ENCODE measurements at regions not wholly inside any gene's neighbourhood (a gene's known extent, or its start where the extent isn't known, plus 50 kb on each side); places are given as distances from the start of the nearest gene placed in this dataset.
"Not testable (repeated sequence)": the region's sequence is repeated elsewhere in the genome, so short reads cannot be mapped to it uniquely, and the experiment has no call there.

DNA sequence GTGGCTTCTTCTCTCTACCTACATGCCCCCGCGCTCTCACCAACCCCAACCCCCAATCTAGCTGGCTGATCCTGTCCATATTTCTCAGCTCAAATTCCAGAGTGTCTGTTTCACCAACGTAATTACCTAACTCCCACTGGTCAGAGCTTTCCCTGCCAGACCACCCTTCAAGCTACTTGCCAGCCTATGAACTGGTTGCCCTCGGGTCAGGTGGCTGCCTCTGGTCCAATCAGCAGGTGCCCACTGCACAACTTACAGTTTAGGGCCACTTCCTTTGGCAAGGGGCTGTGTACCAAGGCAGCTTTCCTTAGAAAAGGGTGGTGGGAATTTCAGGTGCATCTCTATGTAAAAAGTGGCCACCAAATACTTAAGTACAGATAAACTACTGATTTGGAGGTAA lies 92.2 kb upstream of the SLC30A5 start:
- no peak overlapping the region for H3K27ac ChIP-seq
- H3K27me3 ChIP-seq = no peaks in the 10 kb centered on the region
- no peaks in the 10 kb centered on the region for H3K9me3 ChIP-seq
- no peak overlapping the region for H3K9ac ChIP-seq
- no peaks in the 10 kb centered on the region for H4K20me1 ChIP-seq
- no peak overlapping the region for H3K4me2 ChIP-seq
- H3K4me3 ChIP-seq = no peak overlapping the region
- H3K4me1 ChIP-seq = no peaks in the 10 kb centered on the region
- H3K36me3 ChIP-seq = no peaks in the 10 kb centered on the region
- TF ChIP-seq Cebpa-rat (IDR thresholded peaks at IDR 0.05) = no peak

DNA sequence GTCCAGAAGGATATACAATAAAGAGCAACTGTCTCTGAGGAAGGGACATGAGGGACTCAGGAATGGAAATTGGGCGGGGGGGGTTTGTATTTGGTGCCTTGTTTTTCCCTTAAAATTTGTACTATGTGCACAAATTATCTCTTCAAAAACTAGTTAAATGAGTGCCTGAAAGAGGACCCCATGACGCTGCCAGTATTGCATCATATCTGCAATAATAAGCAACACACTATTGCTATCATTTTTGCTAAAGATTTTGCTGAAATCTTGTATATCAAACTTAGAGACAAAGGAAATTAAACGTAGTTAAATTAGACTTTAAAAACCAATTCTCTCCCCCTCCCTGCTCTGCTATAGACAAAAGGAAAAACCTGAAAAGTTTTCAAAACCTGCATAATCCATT lies 89.7 kb upstream of the SLC30A5 start:
- Histone ChIP-seq H3K4me2 (no peak overlapping the region), H3K9ac (no peak overlapping the region), H3K36me3 (no peaks in the 10 kb centered on the region), H3K4me1 (no peaks in the 10 kb centered on the region), H3K9me3 (no peaks in the 10 kb centered on the region), H4K20me1 (no peaks in the 10 kb centered on the region), H3K27me3 (no peaks in the 10 kb centered on the region), H3K27ac (no peak overlapping the region), H3K4me3 (no peak overlapping the region)
- TF ChIP-seq Cebpa-rat (IDR thresholded peaks at IDR 0.05) = peak; percentile 42; the same call in 1 of the 2 replicates

GRCh38 chr5:69004676-69005075 lies 89.1 kb upstream of the SLC30A5 start:
- TF ChIP-seq Cebpa-rat (IDR thresholded peaks at IDR 0.05) = no peak
- Histone ChIP-seq H3K36me3 (no peaks in the 10 kb centered on the region), H3K9ac (no peak overlapping the region), H4K20me1 (no peaks in the 10 kb centered on the region), H3K4me2 (no peak overlapping the region), H3K27ac (no peak overlapping the region), H3K4me3 (no peak overlapping the region), H3K9me3 (no peaks in the 10 kb centered on the region), H3K27me3 (no peaks in the 10 kb centered on the region), H3K4me1 (no peaks in the 10 kb centered on the region)

DNA sequence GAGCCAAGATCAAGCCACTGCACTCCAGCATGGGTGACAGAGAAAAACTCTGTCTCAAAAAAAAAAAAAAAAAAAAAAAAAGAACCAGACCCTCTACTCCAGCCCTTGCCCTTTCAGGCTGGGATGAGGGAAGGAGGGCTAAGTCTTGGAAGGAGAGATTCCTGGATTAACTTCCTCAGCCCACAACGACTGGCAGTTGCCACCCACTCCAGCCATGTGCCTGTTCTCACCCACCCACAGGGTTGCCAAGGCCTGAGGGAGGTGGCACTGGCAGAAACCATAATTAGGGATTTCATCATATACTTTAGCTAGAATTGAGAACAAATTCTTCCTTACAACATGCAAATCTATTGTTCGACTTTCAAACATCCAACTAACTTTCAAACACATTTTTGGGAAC lies 87.8 kb upstream of the SLC30A5 start:
- TF ChIP-seq Cebpa-rat (IDR thresholded peaks at IDR 0.05) = no peak
- no peaks in the 10 kb centered on the region for H3K4me1 ChIP-seq
- no peak overlapping the region for H3K27ac ChIP-seq
- H3K4me3 ChIP-seq = no peak overlapping the region
- H3K27me3 ChIP-seq = no peaks in the 10 kb centered on the region
- no peaks in the 10 kb centered on the region for H3K36me3 ChIP-seq
- no peak overlapping the region for H3K9ac ChIP-seq
- no peak overlapping the region for H3K4me2 ChIP-seq
- H4K20me1 ChIP-seq = no peaks in the 10 kb centered on the region
- no peaks in the 10 kb centered on the region for H3K9me3 ChIP-seq

GRCh38 chr5:69007163-69007562 lies 86.7 kb upstream of the SLC30A5 start:
- Histone ChIP-seq H3K27me3 (no peaks in the 10 kb centered on the region), H3K4me1 (no peaks in the 10 kb centered on the region), H3K27ac (no peak overlapping the region), H4K20me1 (no peaks in the 10 kb centered on the region), H3K4me2 (no peak overlapping the region), H3K9ac (no peak overlapping the region), H3K4me3 (no peak overlapping the region), H3K9me3 (no peaks in the 10 kb centered on the region), H3K36me3 (no peaks in the 10 kb centered on the region)
- no peak for TF ChIP-seq Cebpa-rat (IDR thresholded peaks at IDR 0.05)

DNA sequence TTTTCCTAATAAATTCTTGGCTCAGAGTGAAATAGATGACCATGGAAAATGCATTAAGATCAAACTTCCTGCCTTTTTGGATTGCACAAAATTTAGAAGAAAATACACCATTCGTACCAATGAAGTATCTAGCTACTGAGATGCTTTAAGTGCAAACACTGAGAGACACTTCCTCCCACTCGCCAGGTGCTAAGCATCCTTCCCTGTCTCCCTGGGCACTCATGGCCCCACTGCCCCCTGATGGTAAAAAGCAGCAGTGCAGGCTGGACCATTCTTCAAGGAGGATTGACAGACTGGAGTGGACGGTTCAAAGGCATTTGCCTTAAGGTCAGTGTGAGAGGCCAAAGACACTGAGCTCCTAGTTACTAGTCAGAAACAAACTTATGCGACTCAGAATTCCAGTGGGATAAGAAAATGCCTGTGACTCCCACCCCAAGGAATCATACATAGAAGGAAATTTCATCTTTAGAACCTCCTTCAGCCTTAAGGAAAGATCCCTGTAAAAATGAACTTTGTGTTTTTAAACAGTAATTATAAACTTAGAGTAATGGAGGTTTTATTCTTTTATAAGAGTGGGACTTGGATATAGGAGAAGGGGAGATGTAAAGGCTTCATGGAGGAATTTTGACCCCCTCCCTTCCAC lies 86.0 kb upstream of the SLC30A5 start:
- TF ChIP-seq Cebpa-rat (IDR thresholded peaks at IDR 0.05) = no peak
- Histone ChIP-seq H4K20me1 (no peaks in the 10 kb centered on the region), H3K27me3 (no peaks in the 10 kb centered on the region), H3K4me2 (no peak overlapping the region), H3K9me3 (no peaks in the 10 kb centered on the region), H3K4me3 (no peak overlapping the region), H3K4me1 (no peaks in the 10 kb centered on the region), H3K36me3 (no peaks in the 10 kb centered on the region), H3K27ac (no peak overlapping the region), H3K9ac (no peak overlapping the region)

DNA sequence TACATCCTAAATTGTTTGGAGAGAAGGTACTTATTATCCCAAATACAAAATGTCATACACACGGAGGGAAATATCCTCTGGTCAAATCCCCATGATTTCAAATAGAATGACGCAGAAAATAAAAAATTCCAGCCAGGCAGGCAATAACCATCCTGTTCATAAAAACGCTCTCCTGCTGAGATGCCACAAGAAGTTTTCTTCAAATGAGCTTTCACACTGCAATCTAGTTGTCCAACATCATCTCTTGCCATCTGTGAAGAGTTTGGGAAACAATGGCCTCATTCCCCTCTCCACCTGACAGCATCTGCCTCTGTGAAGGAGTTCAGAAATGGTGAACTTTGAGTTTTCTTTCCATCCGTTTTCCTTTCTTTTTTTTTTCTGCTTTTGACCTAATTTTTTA lies 83.3 kb upstream of the SLC30A5 start:
- Histone ChIP-seq H3K9ac (no peak overlapping the region), H3K4me1 (no peaks in the 10 kb centered on the region), H4K20me1 (no peaks in the 10 kb centered on the region), H3K36me3 (no peaks in the 10 kb centered on the region), H3K9me3 (no peaks in the 10 kb centered on the region), H3K27ac (no peak overlapping the region), H3K4me3 (no peak overlapping the region), H3K4me2 (no peak overlapping the region), H3K27me3 (no peaks in the 10 kb centered on the region)
- no peak for TF ChIP-seq Cebpa-rat (IDR thresholded peaks at IDR 0.05)

DNA sequence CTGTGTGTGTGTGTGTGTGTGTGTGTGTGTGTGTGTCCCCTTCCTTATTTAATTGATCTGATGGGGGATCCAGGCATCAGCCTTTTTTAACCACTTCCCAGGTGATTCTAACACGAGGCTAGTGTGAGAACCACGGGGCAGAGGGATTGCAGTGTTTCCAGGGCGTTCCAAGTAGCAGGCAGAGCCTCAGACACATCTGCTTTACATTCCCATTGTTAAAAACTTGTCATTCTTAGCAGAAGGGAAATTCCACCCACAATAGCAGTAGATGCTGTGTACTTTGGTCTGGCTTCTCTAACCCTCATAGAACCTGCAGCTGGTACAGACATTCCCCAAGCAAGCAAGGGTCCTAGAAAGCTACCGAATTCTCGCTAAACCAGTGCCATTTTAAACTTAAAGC lies 81.9 kb upstream of the SLC30A5 start:
- no peak overlapping the region for H3K9ac ChIP-seq
- H4K20me1 ChIP-seq = no peaks in the 10 kb centered on the region
- no peak overlapping the region for H3K4me3 ChIP-seq
- H3K9me3 ChIP-seq = no peaks in the 10 kb centered on the region
- H3K27me3 ChIP-seq = no peaks in the 10 kb centered on the region
- TF ChIP-seq Cebpa-rat (IDR thresholded peaks at IDR 0.05) = no peak
- H3K36me3 ChIP-seq = no peaks in the 10 kb centered on the region
- no peak overlapping the region for H3K27ac ChIP-seq
- no peaks in the 10 kb centered on the region for H3K4me1 ChIP-seq
- no peak overlapping the region for H3K4me2 ChIP-seq

DNA sequence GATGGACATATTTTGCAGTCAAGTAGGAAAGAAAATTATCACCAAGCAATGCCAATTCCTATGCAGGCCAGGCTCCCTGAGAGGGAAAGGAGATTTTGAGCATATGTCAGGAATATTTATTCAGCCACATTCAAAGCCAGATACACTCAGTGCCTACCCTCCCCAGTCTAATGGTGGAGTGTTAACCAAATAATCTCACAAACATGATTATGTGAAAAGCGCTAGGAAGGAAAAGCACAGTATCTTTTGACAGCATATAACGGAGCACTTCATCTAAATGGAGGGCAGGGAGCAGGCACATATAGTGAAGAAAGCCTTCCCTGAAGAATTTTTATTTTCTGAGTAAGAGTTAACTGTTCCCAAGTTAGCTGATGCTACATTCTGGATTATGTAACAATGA lies 80.3 kb upstream of the SLC30A5 start:
- Histone ChIP-seq H3K4me1 (no peaks in the 10 kb centered on the region), H4K20me1 (no peaks in the 10 kb centered on the region), H3K27me3 (no peaks in the 10 kb centered on the region), H3K9ac (no peak overlapping the region), H3K27ac (no peak overlapping the region), H3K9me3 (no peaks in the 10 kb centered on the region), H3K4me3 (no peak overlapping the region), H3K36me3 (no peaks in the 10 kb centered on the region), H3K4me2 (no peak overlapping the region)
- TF ChIP-seq Cebpa-rat (IDR thresholded peaks at IDR 0.05) = no peak

DNA sequence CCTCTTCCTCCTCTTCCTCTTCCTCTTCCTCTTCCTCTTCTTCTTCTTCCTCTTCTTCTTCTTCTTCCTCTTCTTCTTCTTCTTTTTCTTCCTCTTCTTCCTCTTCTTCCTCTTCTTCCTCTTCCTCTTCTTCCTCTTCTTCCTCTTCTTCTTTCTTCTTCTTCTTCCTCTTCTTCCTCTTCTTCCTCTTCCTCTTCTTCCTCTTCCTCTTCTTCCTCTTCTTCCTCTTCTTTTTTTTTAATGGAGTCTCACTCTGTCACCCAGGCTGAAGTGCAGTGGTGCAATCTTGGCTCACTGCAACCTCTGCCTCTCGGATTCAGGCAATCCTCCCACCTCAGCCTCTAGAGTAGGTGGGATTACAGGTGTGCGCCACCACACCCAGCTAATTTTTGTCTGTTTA lies 79.8 kb upstream of the SLC30A5 start:
- H3K27ac ChIP-seq, H3K4me1 ChIP-seq, H3K4me3 ChIP-seq, H3K9ac ChIP-seq, H3K27me3 ChIP-seq, H3K36me3 ChIP-seq, H3K9me3 ChIP-seq, H3K4me2 ChIP-seq, H4K20me1 ChIP-seq: not testable (repeated sequence)
